CD4-positive, alpha-beta T cell (primary cell): ENCODE measurements at regions not wholly inside any gene's neighbourhood (a gene's known extent, or its start where the extent isn't known, plus 50 kb on each side); places are given as distances from the start of the nearest gene placed in this dataset.

Source experiments
- ATAC-seq: fragments of 200-7000 bp; cut with Tn5 transposase; one replicate; pipeline ENCODE4 v1.10.0; 2022; ENCODE audit warnings: mild to moderate bottlenecking; ENCODE audit not compliant: poor library complexity
- CTCF ChIA-PET: fragments of 350-600 bp; sonication (Branson Sonifier 250); formaldehyde crosslinking; loops from one replicate; lab custom pipeline; 2021; ENCODE audit warnings: antibody characterized with exemption, inconsistent platforms; lab: Charles Lee
- POLR2A ChIA-PET: fragments of 350-600 bp; sonication (Branson Sonifier 250); formaldehyde crosslinking; loops from one replicate; lab custom pipeline; 2021; ENCODE audit warnings: antibody characterized with exemption, inconsistent platforms; lab: Charles Lee
- DNase-seq, 14 experiments: peaks; one replicate each; pipeline ENCODE4 v3.0.0-alpha.2; 2013 to 2020; ENCODE audit warnings: mixed read lengths in 2 of 14
- H3K27ac ChIP-seq, 2 donors: one replicate each; pipeline versions ENCODE4 v1.5.1 to v1.7.0; 2013; ENCODE audit warnings: low read length in 2 of 2, low read depth in 1 of 2, mild to moderate bottlenecking in 1 of 2
- H3K27me3 ChIP-seq, 2 experiments: 1 replicate in 1 of 2; 2 replicates in 1 of 2; pipeline versions ENCODE4 v1.6.1 to v1.7.0; 2013; ENCODE audit warnings: low read length in 2 of 2, control low read depth in 1 of 2, mild to moderate bottlenecking in 1 of 2, moderate library complexity in 1 of 2; ENCODE audit not compliant: insufficient read depth in 2 of 2, control insufficient read depth in 1 of 2
- H3K36me3 ChIP-seq: one replicate; pipeline ENCODE4 v1.6.1; 2013; ENCODE audit warnings: low read length, control low read depth; ENCODE audit not compliant: insufficient read depth
- H3K4me1 ChIP-seq: one replicate; pipeline ENCODE4 v1.6.1; 2013; ENCODE audit warnings: low read length, control low read depth; ENCODE audit not compliant: insufficient read depth
- H3K4me3 ChIP-seq: one replicate; pipeline ENCODE4 v1.5.1; 2013; ENCODE audit warnings: mild to moderate bottlenecking, low read length, moderate library complexity
- H3K9me3 ChIP-seq, 2 experiments: 1 replicate in 1 of 2; 2 replicates in 1 of 2; pipeline versions ENCODE4 v1.6.1 to v1.7.0; 2013; ENCODE audit warnings: low read length in 2 of 2, mild to moderate bottlenecking in 2 of 2, control low read depth in 1 of 2, moderate library complexity in 1 of 2; ENCODE audit not compliant: control insufficient read depth in 1 of 2, insufficient read depth in 1 of 2
- H3K27ac Mint-ChIP-seq: one replicate; pipeline ENCODE4 v1.8.0; 2020; ENCODE audit warnings: mixed read lengths
- H3K27me3 Mint-ChIP-seq: one replicate; pipeline ENCODE4 v1.8.0; 2021; ENCODE audit warnings: mixed read lengths
- H3K36me3 Mint-ChIP-seq: one replicate; pipeline ENCODE4 v1.8.0; 2021; ENCODE audit warnings: low read depth, mixed read lengths
- H3K4me1 Mint-ChIP-seq: one replicate; pipeline ENCODE4 v1.8.0; 2021; ENCODE audit warnings: low read depth, mixed read lengths
- H3K4me3 Mint-ChIP-seq: one replicate; pipeline ENCODE4 v1.8.0; 2020; ENCODE audit warnings: mild to moderate bottlenecking, mixed read lengths
- H3K9me3 Mint-ChIP-seq: one replicate; pipeline ENCODE4 v1.8.0; 2020; ENCODE audit warnings: mixed read lengths
- intact Hi-C, 2 experiments: fragments of 100-400 bp; cut with DNase I in 1 of 2; cut with micrococcal nuclease in 1 of 2; formaldehyde crosslinking; loops; one replicate each; pipeline versions ENCODE4 v1.15.1 to v1.9.0; 2023 to 2025; cut with DNase I, micrococcal nuclease
- TF ChIP-seq, protein P1 (sequence below): fragments of 200-600 bp; IDR thresholded peaks from one replicate; pipeline ENCODE4 v1.8.0; 2022; ENCODE audit warnings: antibody characterized with exemption, mild to moderate bottlenecking

DNA sequence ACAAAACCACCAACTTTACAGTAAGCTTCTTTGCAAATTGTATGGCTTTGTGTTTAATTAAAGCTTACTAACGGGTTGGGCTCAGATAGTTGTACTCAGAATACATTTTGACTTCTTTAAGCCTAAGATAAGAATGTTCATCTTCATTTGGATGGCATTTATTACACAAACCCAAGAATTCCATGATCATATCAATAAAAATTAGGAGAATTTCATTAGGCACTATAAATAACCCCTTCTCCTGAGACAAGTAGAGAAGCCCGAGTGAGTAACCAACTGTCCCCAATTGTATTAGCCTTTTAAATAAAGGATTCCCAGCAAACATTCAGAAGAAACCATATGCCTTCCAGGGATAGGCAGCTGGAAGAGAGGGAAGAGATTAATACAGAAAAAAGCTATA, 504.7 kb downstream of the KCNJ2 start:
- Histone ChIP-seq H3K27ac (no peak overlapping the region), H3K27me3 (no peaks in the 10 kb centered on the region), H3K4me1 (no peaks in the 10 kb centered on the region), H3K4me3 (no peak overlapping the region), H3K36me3 (no peaks in the 10 kb centered on the region), H3K9me3 (peaks cover 0 to 10% of the 10 kb centered on the region in 2 experiments)
- H3K4me1 Mint-ChIP-seq: no peaks in the 10 kb centered on the region
- no peaks in the 10 kb centered on the region for H3K27me3 Mint-ChIP-seq
- H3K36me3 Mint-ChIP-seq: no peaks in the 10 kb centered on the region
- ATAC-seq: no peak
- POLR2A ChIA-PET: no interaction called here
- CTCF ChIA-PET: no interaction called here
- TF ChIP-seq, protein P1, sequence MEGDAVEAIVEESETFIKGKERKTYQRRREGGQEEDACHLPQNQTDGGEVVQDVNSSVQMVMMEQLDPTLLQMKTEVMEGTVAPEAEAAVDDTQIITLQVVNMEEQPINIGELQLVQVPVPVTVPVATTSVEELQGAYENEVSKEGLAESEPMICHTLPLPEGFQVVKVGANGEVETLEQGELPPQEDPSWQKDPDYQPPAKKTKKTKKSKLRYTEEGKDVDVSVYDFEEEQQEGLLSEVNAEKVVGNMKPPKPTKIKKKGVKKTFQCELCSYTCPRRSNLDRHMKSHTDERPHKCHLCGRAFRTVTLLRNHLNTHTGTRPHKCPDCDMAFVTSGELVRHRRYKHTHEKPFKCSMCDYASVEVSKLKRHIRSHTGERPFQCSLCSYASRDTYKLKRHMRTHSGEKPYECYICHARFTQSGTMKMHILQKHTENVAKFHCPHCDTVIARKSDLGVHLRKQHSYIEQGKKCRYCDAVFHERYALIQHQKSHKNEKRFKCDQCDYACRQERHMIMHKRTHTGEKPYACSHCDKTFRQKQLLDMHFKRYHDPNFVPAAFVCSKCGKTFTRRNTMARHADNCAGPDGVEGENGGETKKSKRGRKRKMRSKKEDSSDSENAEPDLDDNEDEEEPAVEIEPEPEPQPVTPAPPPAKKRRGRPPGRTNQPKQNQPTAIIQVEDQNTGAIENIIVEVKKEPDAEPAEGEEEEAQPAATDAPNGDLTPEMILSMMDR: no peak
- H3K9me3 Mint-ChIP-seq: no peaks in the 10 kb centered on the region
- no peak overlapping the region for H3K4me3 Mint-ChIP-seq
- no peak for DNase-seq
- intact Hi-C loops: no loop called here
- H3K27ac Mint-ChIP-seq: no peak overlapping the region

DNA sequence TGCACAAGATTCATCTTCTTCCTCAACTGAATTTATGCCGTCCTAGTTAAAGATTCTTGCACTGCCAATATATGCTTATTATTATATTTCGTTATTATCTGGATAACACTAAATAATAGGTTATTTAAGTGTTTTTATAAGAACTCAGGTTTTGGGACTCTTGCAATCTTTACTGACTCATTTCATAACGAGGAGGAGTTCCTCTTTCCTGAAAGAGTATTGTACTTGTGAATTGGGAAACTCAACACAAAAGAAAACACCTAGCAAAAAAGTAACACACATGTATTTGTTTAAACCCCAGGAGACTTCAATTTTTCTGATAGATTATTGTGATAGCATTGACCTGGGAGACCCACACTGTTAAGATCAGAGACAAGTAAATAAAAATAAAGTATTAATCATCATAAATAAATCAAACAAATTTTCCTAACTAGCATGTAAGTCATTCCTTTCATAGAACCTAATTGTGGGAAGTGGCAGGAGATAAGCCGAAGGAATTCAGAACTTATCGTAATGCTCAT, 505.8 kb downstream of the KCNJ2 start:
- Histone ChIP-seq H3K27me3 (no peaks in the 10 kb centered on the region), H3K27ac (no peak overlapping the region), H3K4me1 (no peaks in the 10 kb centered on the region), H3K4me3 (no peak overlapping the region), H3K9me3 (peaks cover 0 to 10% of the 10 kb centered on the region in 2 experiments), H3K36me3 (no peaks in the 10 kb centered on the region)
- TF ChIP-seq, protein P1: no peak
- ATAC-seq: no peak
- Mint-ChIP-seq H3K9me3 (no peaks in the 10 kb centered on the region), H3K27ac (no peak overlapping the region), H3K36me3 (no peaks in the 10 kb centered on the region), H3K4me1 (no peaks in the 10 kb centered on the region), H3K4me3 (no peak overlapping the region), H3K27me3 (no peaks in the 10 kb centered on the region)
- POLR2A ChIA-PET: no interaction called here
- no peak for DNase-seq
- intact Hi-C loops: no loop called here
- CTCF ChIA-PET: no interaction called here

DNA sequence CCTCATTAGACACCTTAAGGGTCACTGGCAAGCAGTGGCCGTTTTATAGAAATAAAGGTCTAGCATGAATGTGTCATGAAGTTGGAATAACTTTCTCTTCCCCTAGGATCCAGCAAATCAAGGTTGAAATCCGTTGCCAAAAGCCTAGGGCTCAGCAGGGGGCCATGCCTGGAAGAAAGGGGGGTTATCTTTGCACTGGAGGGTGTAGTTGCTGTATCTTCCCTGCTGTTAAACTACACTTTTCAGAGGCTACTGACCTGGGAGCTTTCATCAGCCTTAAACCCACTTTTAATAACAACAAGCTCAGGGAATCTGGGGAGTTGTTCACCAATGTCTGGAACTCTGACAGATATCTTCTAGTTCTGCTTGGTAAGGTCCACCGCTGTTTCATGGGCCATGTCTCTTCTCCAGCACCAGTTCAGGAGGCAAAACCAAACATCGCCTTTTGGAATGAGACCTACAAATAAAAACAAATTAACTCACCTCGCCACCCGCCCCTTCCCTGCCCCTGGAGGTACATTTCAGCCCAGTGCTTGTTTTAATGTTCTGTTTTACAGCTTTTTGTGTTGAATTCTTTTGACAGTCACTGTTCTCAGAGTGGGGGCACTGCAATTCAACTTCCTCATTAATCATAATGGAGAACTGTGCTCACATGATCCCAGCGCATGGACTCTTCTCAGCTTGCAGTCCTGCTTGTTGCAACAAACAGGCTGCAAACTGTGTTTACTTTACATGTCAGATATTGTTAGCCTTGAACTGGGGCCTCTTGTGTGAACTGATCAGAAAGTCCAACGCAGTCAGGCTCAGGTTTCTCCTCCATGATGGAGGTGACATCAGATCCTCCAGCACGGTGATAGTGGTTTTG, 508.7 kb downstream of the KCNJ2 start:
- intact Hi-C loops: no loop called here
- Mint-ChIP-seq H3K4me1 (no peaks in the 10 kb centered on the region), H3K27me3 (peaks cover 3% of the 10 kb centered on the region), H3K36me3 (no peaks in the 10 kb centered on the region), H3K4me3 (no peak overlapping the region), H3K27ac (no peak overlapping the region), H3K9me3 (no peaks in the 10 kb centered on the region)
- no peak overlapping the region for H3K27ac ChIP-seq
- ChIA-PET POLR2A (no interaction called here), CTCF (no interaction called here)
- no peaks in the 10 kb centered on the region for H3K4me1 ChIP-seq
- H3K9me3 ChIP-seq: peaks cover 0 to 3% of the 10 kb centered on the region in 2 experiments
- H3K4me3 ChIP-seq: no peak overlapping the region
- ATAC-seq (no peak), DNase-seq (no peak)
- H3K36me3 ChIP-seq: no peaks in the 10 kb centered on the region
- TF ChIP-seq, protein P1: no peak
- H3K27me3 ChIP-seq: no peaks in the 10 kb centered on the region
